ENCODE measurements at regions not wholly inside any gene's neighbourhood (a gene's known extent, or its start where the extent isn't known, plus 50 kb on each side); places are given as distances from the start of the nearest gene placed in this dataset.
"Not testable (repeated sequence)": the region's sequence is repeated elsewhere in the genome, so short reads cannot be mapped to it uniquely, and the experiment has no call there.

GRCh38 chr2:205865905-205866441 lies 183.7 kb downstream of the NRP2 start:
- DNase-seq (ENCODE audit: insufficient read length, low spot score, missing footprints): no peak

DNA sequence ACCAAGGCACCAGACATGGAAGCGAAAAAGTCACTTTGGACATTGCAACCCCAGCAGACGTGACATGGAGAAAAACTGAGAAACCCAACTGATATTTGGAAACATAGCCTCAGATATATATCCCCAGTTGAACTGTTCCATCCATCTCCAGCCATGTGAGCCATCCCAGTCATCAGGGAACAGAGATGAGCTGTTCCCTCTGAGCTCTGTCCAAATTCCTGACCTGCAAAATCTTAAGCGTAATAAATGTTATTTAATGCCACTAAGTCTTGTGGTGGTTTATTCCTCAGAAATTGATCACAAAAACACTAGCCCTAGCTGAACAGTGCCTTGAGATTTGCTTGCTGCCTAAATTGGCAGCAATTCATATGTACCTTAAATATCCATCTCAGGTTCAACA lies 182.8 kb downstream of the NRP2 start:
- no peaks in the 10 kb centered on the region for H3K9me3 ChIP-seq (ENCODE audit: low read depth, low read length)
- no peaks in the 10 kb centered on the region for H3K36me3 ChIP-seq (ENCODE audit: insufficient read depth, low read length)
- H3K27ac ChIP-seq (ENCODE audit: low read depth, low read length): no peak overlapping the region
- H2AFZ ChIP-seq (ENCODE audit: low read length): no peak overlapping the region
- peaks cover 9% of the 10 kb centered on the region for H3K4me1 ChIP-seq (ENCODE audit: insufficient read depth, low read length)
- H3K4me3 ChIP-seq (ENCODE audit: insufficient read depth, low read length): no peak overlapping the region
- H3K27me3 ChIP-seq (ENCODE audit: insufficient read depth, low read length): peaks cover 2% of the 10 kb centered on the region
- DNase-seq (ENCODE audit: insufficient read length, low spot score, missing footprints): no peak
- TF ChIP-seq CTCF (IDR thresholded peaks at IDR 0.05; ENCODE audit: extremely low read depth, low read depth, low read length): no peak
- no peaks in the 10 kb centered on the region for H4K20me1 ChIP-seq (ENCODE audit: insufficient read depth, low read length)
- no peak overlapping the region for H3K4me2 ChIP-seq (ENCODE audit: insufficient read depth, low read length)
- H3K79me2 ChIP-seq (ENCODE audit: insufficient read depth, low read length): no peaks in the 10 kb centered on the region

More at GRCh38 chr2:205865905-205866441, 183.7 kb downstream of the NRP2 start:
- Histone ChIP-seq H3K4me3 (ENCODE audit: insufficient read depth, low read length) (no peak overlapping the region), H2AFZ (ENCODE audit: low read length) (no peak overlapping the region), H3K4me1 (ENCODE audit: insufficient read depth, low read length) (peaks cover 9% of the 10 kb centered on the region), H3K27ac (ENCODE audit: low read depth, low read length) (no peak overlapping the region), H3K4me2 (ENCODE audit: insufficient read depth, low read length) (no peak overlapping the region), H3K36me3 (ENCODE audit: insufficient read depth, low read length) (no peaks in the 10 kb centered on the region), H3K9me3 (ENCODE audit: low read depth, low read length) (no peaks in the 10 kb centered on the region), H3K27me3 (ENCODE audit: insufficient read depth, low read length) (peaks cover 2% of the 10 kb centered on the region), H3K79me2 (ENCODE audit: insufficient read depth, low read length) (no peaks in the 10 kb centered on the region), H4K20me1 (ENCODE audit: insufficient read depth, low read length) (no peaks in the 10 kb centered on the region)
- no peak for TF ChIP-seq CTCF (IDR thresholded peaks at IDR 0.05; ENCODE audit: extremely low read depth, low read depth, low read length)

DNA sequence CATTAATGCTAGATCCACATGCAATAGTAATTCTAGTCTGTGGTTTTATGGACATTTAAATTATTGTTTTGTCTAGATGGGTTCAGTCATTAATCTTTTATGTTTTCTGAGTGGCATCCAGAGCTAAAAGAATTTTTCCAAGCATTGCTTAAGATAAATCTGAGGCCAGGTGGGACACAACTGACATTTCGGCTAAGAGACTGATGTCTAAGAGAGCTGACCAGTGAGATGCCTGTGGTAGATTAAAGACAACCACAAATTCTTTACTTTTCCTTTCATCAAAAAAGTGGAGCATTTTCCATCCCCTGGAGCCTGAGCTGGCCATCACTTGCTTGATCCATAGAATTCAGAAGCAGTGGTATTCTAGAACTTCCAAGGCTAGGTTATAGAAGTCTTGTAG lies 182.2 kb downstream of the NRP2 start:
- Histone ChIP-seq H3K27me3 (ENCODE audit: insufficient read depth, low read length) (peaks cover 6% of the 10 kb centered on the region), H2AFZ (ENCODE audit: low read length) (no peak overlapping the region), H3K27ac (ENCODE audit: low read depth, low read length) (no peak overlapping the region), H4K20me1 (ENCODE audit: insufficient read depth, low read length) (no peaks in the 10 kb centered on the region), H3K36me3 (ENCODE audit: insufficient read depth, low read length) (no peaks in the 10 kb centered on the region), H3K79me2 (ENCODE audit: insufficient read depth, low read length) (no peaks in the 10 kb centered on the region), H3K4me2 (ENCODE audit: insufficient read depth, low read length) (no peak overlapping the region), H3K9me3 (ENCODE audit: low read depth, low read length) (no peaks in the 10 kb centered on the region), H3K4me3 (ENCODE audit: insufficient read depth, low read length) (no peak overlapping the region), H3K4me1 (ENCODE audit: insufficient read depth, low read length) (peaks cover 9% of the 10 kb centered on the region)
- no peak for TF ChIP-seq CTCF (IDR thresholded peaks at IDR 0.05; ENCODE audit: extremely low read depth, low read depth, low read length)
- DNase-seq (ENCODE audit: insufficient read length, low spot score, missing footprints): no peak

GRCh38 chr2:205862761-205863160 lies 180.5 kb downstream of the NRP2 start:
- not testable (repeated sequence) for H3K27me3 ChIP-seq (ENCODE audit: insufficient read depth, low read length); H2AFZ ChIP-seq (ENCODE audit: low read length); H3K36me3 ChIP-seq (ENCODE audit: insufficient read depth, low read length); H3K79me2 ChIP-seq (ENCODE audit: insufficient read depth, low read length); H4K20me1 ChIP-seq (ENCODE audit: insufficient read depth, low read length); DNase-seq (ENCODE audit: insufficient read length, low spot score, missing footprints); H3K27ac ChIP-seq (ENCODE audit: low read depth, low read length); H3K4me1 ChIP-seq (ENCODE audit: insufficient read depth, low read length); H3K4me2 ChIP-seq (ENCODE audit: insufficient read depth, low read length); H3K9me3 ChIP-seq (ENCODE audit: low read depth, low read length); H3K4me3 ChIP-seq (ENCODE audit: insufficient read depth, low read length)

All from osteoblast (primary cell).